ENCODE measurements at regions not wholly inside any gene's neighbourhood (a gene's known extent, or its start where the extent isn't known, plus 50 kb on each side); places are given as distances from the start of the nearest gene placed in this dataset.
"Not testable (repeated sequence)": the region's sequence is repeated elsewhere in the genome, so short reads cannot be mapped to it uniquely, and the experiment has no call there.

GRCh38 chr3:193124861-193125260 is 116.2 kb upstream of the PLAAT1 start:
- DNase-seq: peak; percentile 32 to 41

GRCh38 chr3:193129607-193130006 is 111.4 kb upstream of the PLAAT1 start:
- no peak for DNase-seq

- no peak for DNase-seq
Observed at GRCh38 chr3:193130576-193130975, 110.4 kb upstream of the PLAAT1 start.

- no peak for DNase-seq
Observed at GRCh38 chr3:193132241-193132640, 108.8 kb upstream of the PLAAT1 start.

- DNase-seq: no peak
Observed at GRCh38 chr3:193132964-193133363, 108.1 kb upstream of the PLAAT1 start.

GRCh38 chr3:193134856-193135255 is 106.2 kb upstream of the PLAAT1 start:
- DNase-seq: no peak

GRCh38 chr3:193140381-193140780 is 100.6 kb upstream of the PLAAT1 start:
- DNase-seq: no peak

GRCh38 chr3:193145248-193145647 is 95.8 kb upstream of the PLAAT1 start:
- DNase-seq: no peak

- DNase-seq: no peak
Observed at GRCh38 chr3:193148688-193149473, 92.1 kb upstream of the PLAAT1 start.

GRCh38 chr3:193149998-193150397 is 91.0 kb upstream of the PLAAT1 start:
- DNase-seq: no peak

- not testable (repeated sequence) for DNase-seq
Observed at GRCh38 chr3:193155044-193155781, 85.8 kb upstream of the PLAAT1 start.

- DNase-seq: no peak
Observed at GRCh38 chr3:193157051-193157450, 84.0 kb upstream of the PLAAT1 start.

- no peak for DNase-seq
Observed at GRCh38 chr3:193165431-193166120, 75.4 kb upstream of the PLAAT1 start.

- no peak for DNase-seq
Observed at GRCh38 chr3:193168931-193169330, 72.1 kb upstream of the PLAAT1 start.

GRCh38 chr3:193174140-193174539 is 66.9 kb upstream of the PLAAT1 start:
- DNase-seq: no peak

- DNase-seq: not testable (repeated sequence)
Observed at GRCh38 chr3:193179332-193180012, 61.5 kb upstream of the PLAAT1 start.

GRCh38 chr3:193187070-193187722 is 53.8 kb upstream of the PLAAT1 start:
- DNase-seq: no peak

- peak; percentile 5 to 19 for DNase-seq
Observed at GRCh38 chr3:193190146-193190786, 50.8 kb upstream of the PLAAT1 start.

Measured in hippocampal formation (tissue), 2 donors.